ENCODE measurements at regions not wholly inside any gene's neighbourhood (a gene's known extent, or its start where the extent isn't known, plus 50 kb on each side); places are given as distances from the start of the nearest gene placed in this dataset.

GRCh38 chr9:89748831-89749499, 144.2 kb downstream of the GADD45G start:
- no peak for FAIRE-seq

GRCh38 chr9:89749500-89750116, 144.8 kb downstream of the GADD45G start:
- FAIRE-seq, result no peak

- no peak for FAIRE-seq
Observed at GRCh38 chr9:89750117-89750791, 145.4 kb downstream of the GADD45G start.

- no peak for FAIRE-seq
Observed at GRCh38 chr9:89751079-89751825, 146.4 kb downstream of the GADD45G start.

- no peak for FAIRE-seq
Observed at GRCh38 chr9:89752154-89752553, 147.3 kb downstream of the GADD45G start.

- FAIRE-seq, result no peak
Observed at GRCh38 chr9:89753472-89754055, 148.8 kb downstream of the GADD45G start.

- no peak for FAIRE-seq
Observed at GRCh38 chr9:89754193-89754592, 149.4 kb downstream of the GADD45G start.

- FAIRE-seq, result no peak
Observed at GRCh38 chr9:89755821-89756220, 151.0 kb downstream of the GADD45G start.

GRCh38 chr9:89756891-89757537, 152.2 kb downstream of the GADD45G start:
- FAIRE-seq, result no peak

GRCh38 chr9:89757776-89758528, 153.1 kb downstream of the GADD45G start:
- no peak for FAIRE-seq

- no peak for FAIRE-seq
Observed at GRCh38 chr9:89759572-89759971, 154.8 kb downstream of the GADD45G start.

- FAIRE-seq, result no peak
Observed at GRCh38 chr9:89760123-89760522, 155.3 kb downstream of the GADD45G start.

- FAIRE-seq, result no peak
Observed at GRCh38 chr9:89764217-89764616, 159.4 kb downstream of the GADD45G start.

GRCh38 chr9:89765211-89765946, 160.6 kb downstream of the GADD45G start:
- FAIRE-seq, result no peak

- FAIRE-seq, result no peak
Observed at GRCh38 chr9:89766991-89767390, 162.2 kb downstream of the GADD45G start.

GRCh38 chr9:89768051-89768450, 163.2 kb downstream of the GADD45G start:
- no peak for FAIRE-seq

GRCh38 chr9:89768650-89769071, 163.8 kb downstream of the GADD45G start:
- no peak for FAIRE-seq

GRCh38 chr9:89770531-89771174, 165.8 kb downstream of the GADD45G start:
- no peak for FAIRE-seq

GRCh38 chr9:89771205-89771604, 166.4 kb downstream of the GADD45G start:
- no peak for FAIRE-seq

- no peak for FAIRE-seq
Observed at GRCh38 chr9:89773170-89773569, 168.4 kb downstream of the GADD45G start.
